NCI-H146 treated with DMSO at 0.1 percent for 48 hours (cell line): ENCODE measurements at regions not wholly inside any gene's neighbourhood (a gene's known extent, or its start where the extent isn't known, plus 50 kb on each side); places are given as distances from the start of the nearest gene placed in this dataset.

ENCODE experiments used
- DNase-seq: peaks from one replicate; lab custom pipeline; 2025; ENCODE audit not compliant: unreplicated experiment; lab: John Stamatoyannopoulos, UW

DNA sequence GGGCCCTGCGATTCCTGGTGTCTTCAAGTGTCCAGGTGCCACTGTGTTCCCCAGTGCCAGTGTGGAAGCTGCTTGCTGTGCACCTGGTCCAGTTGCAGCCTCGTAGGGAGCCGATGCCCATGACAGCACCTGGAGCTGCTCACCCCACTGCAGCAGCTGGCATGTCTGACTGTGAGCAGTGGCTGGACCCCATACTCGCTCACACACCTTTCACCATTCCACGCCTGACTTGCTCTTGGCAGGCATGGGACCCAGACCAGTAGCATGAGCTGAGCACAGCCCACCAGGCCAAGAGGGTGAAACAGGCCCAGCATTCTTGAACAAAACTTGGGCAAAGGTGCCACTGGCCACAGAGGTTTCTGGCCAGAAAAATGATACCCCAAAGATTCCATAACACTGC is 124.5 kb upstream of the THY1 start:
- DNase-seq = no peak

- DNase-seq = no peak
Observed at GRCh38 chr11:119545978-119546915, 123.3 kb upstream of the THY1 start.

- DNase-seq = no peak
Observed at GRCh38 chr11:119540370-119541125, 117.6 kb upstream of the THY1 start.

DNA sequence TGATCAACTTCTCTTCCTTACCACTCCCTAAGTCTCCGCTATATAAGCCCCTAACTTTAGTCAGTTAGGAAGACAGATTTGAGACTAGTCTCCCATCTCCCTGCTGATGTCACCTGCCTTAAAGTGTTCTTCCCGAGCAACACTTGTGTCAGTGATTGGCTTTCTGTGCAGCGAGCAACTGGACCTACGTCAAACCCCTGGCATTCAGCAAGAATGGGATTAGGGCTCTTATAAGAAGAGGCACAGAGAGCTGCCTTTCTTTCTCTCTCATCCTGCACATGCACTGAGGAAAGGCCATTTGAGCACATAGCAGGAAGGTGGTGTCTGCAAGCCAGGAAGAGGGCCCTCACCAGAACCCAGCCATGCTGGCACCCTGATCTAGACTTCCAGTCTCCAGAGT is 116.6 kb upstream of the THY1 start:
- no peak for DNase-seq

DNA sequence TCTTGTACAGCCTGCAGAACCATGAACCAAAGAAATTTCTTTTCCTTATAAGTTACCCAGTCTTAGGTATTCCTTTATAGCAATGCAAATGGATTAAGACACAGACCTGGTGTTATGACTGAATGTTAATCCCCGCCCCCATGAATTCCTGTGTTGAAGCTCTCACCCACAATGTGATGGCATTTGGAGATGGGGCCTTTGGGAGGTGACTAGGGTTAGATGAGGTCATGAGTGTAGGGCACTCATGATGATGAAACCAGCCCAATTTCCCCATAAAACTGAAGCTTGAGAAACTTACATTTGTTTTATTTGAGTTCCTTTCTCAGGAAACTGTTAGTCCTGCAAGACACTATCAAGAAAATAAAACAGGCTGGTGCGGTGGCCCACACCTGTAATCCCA is 115.8 kb upstream of the THY1 start:
- DNase-seq = no peak

GRCh38 chr11:119537306-119538253 is 114.6 kb upstream of the THY1 start:
- no peak for DNase-seq

DNA sequence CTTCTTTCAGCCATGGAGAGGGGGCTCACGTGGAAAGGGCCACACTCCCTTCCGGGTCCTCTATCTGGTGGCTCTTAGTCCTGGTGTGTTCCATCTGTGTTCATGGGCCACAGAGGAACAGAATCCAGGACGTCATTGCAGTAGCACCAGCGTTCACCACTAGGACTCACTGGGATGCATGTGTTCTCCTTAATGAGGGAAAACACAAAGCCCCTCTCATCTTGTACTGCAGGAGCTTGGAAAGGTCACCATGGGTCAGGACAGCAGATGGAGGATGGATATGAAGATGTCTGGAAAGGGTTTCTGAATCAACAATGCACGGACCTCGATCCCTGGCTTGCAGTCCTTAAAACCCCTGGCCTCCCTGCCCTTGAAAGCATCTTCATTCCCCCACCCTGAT is 113.8 kb upstream of the THY1 start:
- DNase-seq = no peak

- DNase-seq = peak; percentile 62
Observed at GRCh38 chr11:119533921-119534736, 111.2 kb upstream of the THY1 start.

- DNase-seq = no peak
Observed at GRCh38 chr11:119533462-119533861, 110.5 kb upstream of the THY1 start.

GRCh38 chr11:119532551-119532950 is 109.6 kb upstream of the THY1 start:
- no peak for DNase-seq

- DNase-seq = no peak
Observed at GRCh38 chr11:119531623-119532022, 108.7 kb upstream of the THY1 start.

DNA sequence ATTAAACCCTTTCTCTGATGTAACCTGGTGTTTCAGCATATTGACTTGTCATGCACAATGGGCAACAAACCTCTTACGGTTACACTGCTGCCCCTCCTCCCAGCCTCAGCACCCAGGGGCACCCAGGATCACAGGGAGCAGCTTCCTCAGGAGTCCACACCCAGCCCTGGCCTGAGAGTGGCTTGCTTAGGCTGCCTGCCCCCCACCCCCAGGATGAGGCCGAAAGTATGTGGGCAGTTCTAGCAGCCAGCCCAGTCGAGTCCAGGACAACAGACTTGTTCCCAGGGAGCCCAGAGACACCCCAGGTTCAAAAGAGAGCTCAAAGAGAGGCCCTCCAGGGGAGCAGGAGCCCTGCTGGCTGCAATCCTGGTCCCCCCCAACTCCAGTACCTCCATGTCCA is 108.1 kb upstream of the THY1 start:
- no peak for DNase-seq

- DNase-seq = no peak
Observed at GRCh38 chr11:119530509-119530908, 107.5 kb upstream of the THY1 start.

- no peak for DNase-seq
Observed at GRCh38 chr11:119529936-119530335, 107.0 kb upstream of the THY1 start.

- DNase-seq = no peak
Observed at GRCh38 chr11:119529063-119529845, 106.3 kb upstream of the THY1 start.

- DNase-seq = no peak
Observed at GRCh38 chr11:119525867-119526196, 102.9 kb upstream of the THY1 start.

DNA sequence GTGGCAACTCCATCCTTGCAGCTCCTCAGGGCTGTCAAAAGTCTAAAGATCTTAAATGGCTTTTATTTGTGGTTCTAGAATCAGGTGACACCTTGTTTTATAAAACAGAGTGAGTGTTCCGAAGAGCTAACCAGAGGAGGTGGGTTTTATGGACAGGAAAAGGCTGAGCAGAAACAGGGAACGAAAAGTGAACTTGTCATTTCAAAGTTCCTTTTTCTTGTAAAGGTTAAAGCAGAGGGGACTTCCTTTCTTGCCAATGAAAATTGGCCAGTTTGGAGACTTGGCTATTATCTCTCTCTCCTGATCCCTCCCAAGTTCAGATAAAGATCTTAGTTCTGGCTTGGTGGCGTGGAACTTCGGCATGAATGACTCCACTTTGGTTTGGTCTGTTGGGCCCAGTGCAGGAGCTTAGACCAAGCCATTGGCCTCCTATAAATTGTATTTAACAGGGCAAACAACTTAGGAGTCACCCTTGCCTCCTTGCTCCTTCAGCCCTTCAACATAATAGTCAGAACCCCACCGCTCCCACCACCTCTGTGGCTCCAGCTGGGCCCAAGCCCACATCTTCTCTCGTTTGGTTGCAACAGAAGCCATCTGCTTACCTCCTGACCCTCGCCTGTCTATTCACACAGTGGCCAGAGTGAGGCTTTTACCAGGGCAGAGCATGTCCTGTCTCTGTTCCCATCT is 102.4 kb upstream of the THY1 start:
- DNase-seq = no peak

DNA sequence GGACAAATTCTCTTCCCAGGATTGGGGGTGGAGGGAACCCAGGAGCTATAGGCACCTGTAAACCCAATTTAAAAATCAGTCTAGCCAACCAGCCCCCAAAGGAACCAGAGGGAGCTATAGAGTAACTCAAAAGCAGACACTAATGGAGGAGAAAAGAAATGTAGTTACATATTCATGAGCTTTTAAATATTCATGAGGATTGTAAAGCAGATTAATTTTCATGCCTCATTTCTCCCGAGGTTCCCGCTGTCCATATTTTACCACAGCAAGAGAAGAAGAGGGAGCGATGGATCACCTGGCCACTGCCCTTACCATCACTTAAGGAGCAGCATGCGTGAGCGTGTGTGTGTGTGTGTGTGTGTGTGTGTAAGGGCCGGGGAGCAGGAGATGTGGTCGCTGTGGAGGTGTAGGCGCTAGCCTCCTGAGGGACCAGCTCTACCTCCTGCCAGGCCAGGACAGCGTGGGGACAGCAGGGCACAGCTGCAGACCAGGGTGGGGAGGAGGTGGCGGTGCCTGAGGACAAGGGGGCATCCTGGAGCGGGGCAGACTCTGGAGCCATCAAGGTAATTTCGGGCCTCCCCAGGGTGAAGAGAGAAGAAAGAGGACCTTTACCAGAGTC is 100.7 kb upstream of the THY1 start:
- DNase-seq = no peak

DNA sequence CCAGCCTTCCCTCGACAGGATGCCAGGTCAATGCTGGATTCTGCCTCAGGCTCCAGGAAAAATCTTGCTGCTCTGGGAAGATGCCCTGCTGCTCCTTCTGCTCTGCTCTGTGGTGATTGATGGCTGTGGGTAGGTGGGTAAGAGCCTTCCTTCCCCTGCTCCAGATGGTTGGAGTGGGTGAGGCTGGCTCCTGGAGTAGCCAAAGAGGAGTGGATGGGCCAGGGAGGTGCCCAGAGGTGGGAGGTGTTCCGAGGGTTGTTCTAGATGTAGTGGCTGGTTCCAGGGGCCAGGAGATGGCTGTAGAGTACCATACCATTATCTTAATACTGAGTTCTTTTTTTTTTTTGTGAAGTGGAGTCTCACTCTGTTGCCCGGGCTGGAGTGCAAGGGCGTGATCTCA is 99.6 kb upstream of the THY1 start:
- no peak for DNase-seq
